PC-9 (cell line): ENCODE measurements at regions not wholly inside any gene's neighbourhood (a gene's known extent, or its start where the extent isn't known, plus 50 kb on each side); places are given as distances from the start of the nearest gene placed in this dataset.

ENCODE experiments used
- BruUV-seq: library from RNA; stranded (reverse); fragments of 400-500 nt; replicated peaks from 2 replicates; lab custom pipeline; 2021; lab: Mats Ljungman, UMichigan
- CTCF ChIA-PET: fragments of 300-600 bp; sonication (Branson Sonifier 250); formaldehyde crosslinking; loops from one replicate; lab custom pipeline; 2022; ENCODE audit warnings: antibody characterized with exemption; lab: Charles Lee
- POLR2A ChIA-PET: fragments of 300-600 bp; sonication (Branson Sonifier 250); formaldehyde crosslinking; loops from one replicate; lab custom pipeline; 2022; ENCODE audit warnings: antibody characterized with exemption; ENCODE audit not compliant: unreplicated experiment; lab: Charles Lee
- DNase-seq, 2 experiments: peaks; one replicate each; pipeline versions ENCODE4 v3.0.0 to v3.0.0-alpha.2; 2015 to 2022; ENCODE audit warnings: mixed read lengths in 1 of 2
- H2AFZ ChIP-seq: fragments of 200-600 bp; sonication (generic); 2 replicates; pipeline ENCODE4 v1.8.1; 2017; ENCODE audit warnings: antibody characterized with exemption
- H3F3A ChIP-seq: fragments of 200-600 bp; sonication (generic); 2 replicates; pipeline ENCODE4 v1.8.1; 2017; ENCODE audit warnings: antibody characterized with exemption, mild to moderate bottlenecking, low read depth; ENCODE audit not compliant: insufficient read depth
- H3K27ac ChIP-seq: fragments of 200-600 bp; sonication (generic); 2 replicates; pipeline ENCODE4 v1.6.1; 2016; ENCODE audit warnings: mixed run types
- H3K27me3 ChIP-seq: fragments of 200-600 bp; sonication (generic); 2 replicates; pipeline ENCODE4 v1.6.1; 2016; ENCODE audit warnings: low read depth, mixed run types; ENCODE audit not compliant: insufficient read depth
- H3K36me3 ChIP-seq: fragments of 200-600 bp; sonication (generic); 2 replicates; pipeline ENCODE4 v1.6.1; 2016; ENCODE audit warnings: low read depth, mixed run types
- H3K4me1 ChIP-seq: fragments of 200-600 bp; sonication (generic); replicated peaks from 2 replicates; pipeline ENCODE4 v1.6.1; 2016; ENCODE audit warnings: mixed run types; ENCODE audit not compliant: insufficient read depth
- H3K4me2 ChIP-seq: fragments of 200-600 bp; sonication (generic); 2 replicates; pipeline ENCODE4 v1.6.1; 2017; ENCODE audit warnings: mixed run types
- H3K4me3 ChIP-seq: fragments of 200-600 bp; sonication (generic); 2 replicates; pipeline ENCODE4 v1.6.1; 2016; ENCODE audit warnings: mixed run types
- H3K79me2 ChIP-seq: fragments of 200-600 bp; sonication (generic); 2 replicates; pipeline ENCODE4 v1.6.1; 2017; ENCODE audit warnings: low read depth, mixed run types
- H3K9me2 ChIP-seq: fragments of 200-600 bp; sonication (generic); 2 replicates; pipeline ENCODE4 v1.8.1; 2017; ENCODE audit warnings: mild to moderate bottlenecking; ENCODE audit not compliant: insufficient read depth
- H3K9me3 ChIP-seq: fragments of 200-600 bp; sonication (generic); 2 replicates; pipeline ENCODE4 v1.8.1; 2016; ENCODE audit warnings: low read depth; ENCODE audit not compliant: insufficient read depth
- H4K20me1 ChIP-seq: fragments of 200-600 bp; sonication (generic); 2 replicates; pipeline ENCODE4 v1.8.1; 2017; ENCODE audit not compliant: insufficient read depth
- EZH2 ChIP-seq: fragments of 200-600 bp; sonication (generic); IDR thresholded peaks from 2 replicates; pipeline ENCODE4 v1.8.0; 2017; ENCODE audit warnings: antibody characterized with exemption, low read depth
- intact Hi-C: fragments of 100-400 bp; cut with micrococcal nuclease; formaldehyde crosslinking; loops from one replicate; pipeline ENCODE4 v1.10.0; 2022; ENCODE audit not compliant: unreplicated experiment
- TF ChIP-seq, protein P1 (sequence below): fragments of 200-600 bp; sonication (generic); conservative IDR thresholded peaks from 2 replicates; pipeline ENCODE4 v1.6.1; 2017; ENCODE audit warnings: mixed run types, antibody characterized with exemption, mild to moderate bottlenecking, moderate library complexity

DNA sequence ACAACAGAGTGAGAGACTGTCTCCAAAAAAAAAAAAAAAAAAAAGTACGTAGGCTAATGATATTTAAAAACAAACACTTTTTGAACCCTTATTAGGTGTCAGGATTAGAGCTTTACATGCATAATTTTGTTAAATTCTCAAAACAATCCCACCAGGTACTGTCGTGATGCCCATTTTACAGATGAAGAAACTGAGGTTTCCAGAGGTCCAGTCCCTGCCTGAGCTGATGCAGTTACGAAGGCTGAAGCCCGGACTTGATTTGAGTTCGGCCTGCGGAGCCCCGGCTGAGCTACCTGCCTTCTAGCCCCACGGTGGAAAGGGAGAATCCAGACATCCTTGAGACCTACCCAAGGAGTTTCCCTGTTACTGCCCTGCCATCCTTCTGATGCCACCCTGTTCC is 137.5 kb upstream of the EEF2KMT start:
- no peak for TF ChIP-seq EZH2
- TF ChIP-seq, protein P1, sequence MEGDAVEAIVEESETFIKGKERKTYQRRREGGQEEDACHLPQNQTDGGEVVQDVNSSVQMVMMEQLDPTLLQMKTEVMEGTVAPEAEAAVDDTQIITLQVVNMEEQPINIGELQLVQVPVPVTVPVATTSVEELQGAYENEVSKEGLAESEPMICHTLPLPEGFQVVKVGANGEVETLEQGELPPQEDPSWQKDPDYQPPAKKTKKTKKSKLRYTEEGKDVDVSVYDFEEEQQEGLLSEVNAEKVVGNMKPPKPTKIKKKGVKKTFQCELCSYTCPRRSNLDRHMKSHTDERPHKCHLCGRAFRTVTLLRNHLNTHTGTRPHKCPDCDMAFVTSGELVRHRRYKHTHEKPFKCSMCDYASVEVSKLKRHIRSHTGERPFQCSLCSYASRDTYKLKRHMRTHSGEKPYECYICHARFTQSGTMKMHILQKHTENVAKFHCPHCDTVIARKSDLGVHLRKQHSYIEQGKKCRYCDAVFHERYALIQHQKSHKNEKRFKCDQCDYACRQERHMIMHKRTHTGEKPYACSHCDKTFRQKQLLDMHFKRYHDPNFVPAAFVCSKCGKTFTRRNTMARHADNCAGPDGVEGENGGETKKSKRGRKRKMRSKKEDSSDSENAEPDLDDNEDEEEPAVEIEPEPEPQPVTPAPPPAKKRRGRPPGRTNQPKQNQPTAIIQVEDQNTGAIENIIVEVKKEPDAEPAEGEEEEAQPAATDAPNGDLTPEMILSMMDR = no peak
- H3F3A ChIP-seq = no peaks in the 10 kb centered on the region
- no peak overlapping the region for H2AFZ ChIP-seq
- ChIA-PET CTCF (no interaction called here), POLR2A (no interaction called here)
- no peak for DNase-seq
- H3K79me2 ChIP-seq = no peaks in the 10 kb centered on the region
- H4K20me1 ChIP-seq = no peaks in the 10 kb centered on the region
- H3K4me2 ChIP-seq = no peak overlapping the region
- H3K27me3 ChIP-seq = peaks cover 61% of the 10 kb centered on the region
- no peaks in the 10 kb centered on the region for H3K4me1 ChIP-seq
- H3K9me3 ChIP-seq = no peaks in the 10 kb centered on the region
- H3K36me3 ChIP-seq = no peaks in the 10 kb centered on the region
- no peak overlapping the region for H3K27ac ChIP-seq
- no TSS peak for BruUV-seq
- intact Hi-C loops = loop anchor here (5.0 kb wide), 1 partner anchor 1407 kb away; no protein-coding TSS in a partner anchor
- H3K9me2 ChIP-seq = no peaks in the 10 kb centered on the region
- H3K4me3 ChIP-seq = no peak overlapping the region

DNA sequence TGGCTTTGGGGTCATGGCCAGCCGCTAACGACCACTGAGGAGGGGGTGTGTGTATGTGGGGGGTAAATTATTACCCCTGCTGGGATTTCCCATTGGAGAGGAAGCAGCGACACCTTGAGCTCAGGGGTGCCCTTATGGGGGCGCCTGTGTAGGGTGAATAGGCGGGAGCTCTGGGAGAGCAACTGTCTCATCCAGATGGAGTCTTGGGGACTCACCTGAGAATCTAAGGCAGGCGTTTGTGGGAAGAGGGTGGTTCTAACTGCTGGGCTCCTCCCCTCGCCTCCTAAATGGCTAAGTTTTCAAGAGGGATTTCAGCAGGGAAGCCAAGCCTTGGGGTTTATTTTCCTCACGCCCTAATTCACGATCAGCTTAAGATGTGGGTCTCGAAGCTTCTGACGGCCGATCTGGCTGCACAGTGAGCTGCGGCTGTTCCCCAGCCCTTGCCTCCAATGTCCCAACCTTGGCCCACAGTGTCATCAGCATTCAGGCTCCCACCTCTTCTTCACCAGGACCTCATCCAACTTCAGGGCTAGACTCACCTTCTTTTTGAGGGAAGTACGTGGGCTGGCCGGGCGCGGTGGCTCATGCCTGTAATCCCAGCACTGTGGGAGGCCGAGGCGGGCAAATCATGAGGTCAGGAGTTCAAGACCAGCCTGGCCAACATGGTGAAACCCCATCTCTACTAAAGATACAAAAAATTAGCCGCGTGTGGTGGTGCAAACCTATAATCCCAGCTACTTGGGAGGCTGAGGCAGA is 136.9 kb upstream of the EEF2KMT start:
- Histone ChIP-seq H3K4me2 (no peak overlapping the region), H3K9me2 (no peaks in the 10 kb centered on the region), H2AFZ (no peak overlapping the region), H3K4me1 (no peaks in the 10 kb centered on the region), H3F3A (no peaks in the 10 kb centered on the region), H4K20me1 (no peaks in the 10 kb centered on the region), H3K4me3 (no peak overlapping the region), H3K79me2 (no peaks in the 10 kb centered on the region), H3K36me3 (no peaks in the 10 kb centered on the region), H3K27me3 (peaks cover 62% of the 10 kb centered on the region), H3K27ac (no peak overlapping the region), H3K9me3 (no peaks in the 10 kb centered on the region)
- no TSS peak for BruUV-seq
- intact Hi-C loops = loop anchor here (5.0 kb wide), 1 partner anchor 1408 kb away; no protein-coding TSS in a partner anchor
- ChIA-PET CTCF (no interaction called here), POLR2A (no interaction called here)
- no peak for DNase-seq
- no peak for TF ChIP-seq EZH2
- TF ChIP-seq, protein P1 = no peak

DNA sequence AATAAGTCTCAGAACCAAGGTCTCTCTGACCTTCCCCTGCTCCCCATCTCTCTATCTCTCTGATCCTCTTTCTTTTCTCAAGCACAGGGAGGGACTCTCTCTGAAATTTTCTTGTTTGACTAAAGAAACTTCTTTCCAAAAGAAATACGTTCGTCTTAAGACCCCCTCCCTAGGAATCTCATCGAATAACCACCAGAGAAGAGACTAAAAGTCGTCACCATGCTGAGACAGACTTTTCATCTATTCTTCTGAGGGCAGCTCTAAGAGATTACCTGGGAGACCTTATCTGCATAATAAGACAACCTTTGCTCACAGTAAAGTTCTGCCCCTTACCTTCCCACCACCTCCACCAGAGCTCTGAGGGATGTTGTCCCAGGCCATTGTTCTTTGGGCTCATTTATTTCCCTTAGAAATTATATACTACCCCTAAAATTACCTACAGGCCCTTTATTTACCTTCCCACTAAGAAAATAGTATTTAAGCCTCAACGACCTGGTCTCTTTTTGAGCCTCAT is 133.7 kb upstream of the EEF2KMT start:
- Histone ChIP-seq H2AFZ (no peak overlapping the region), H3K4me2 (no peak overlapping the region), H3K4me1 (no peaks in the 10 kb centered on the region), H4K20me1 (no peaks in the 10 kb centered on the region), H3K79me2 (no peaks in the 10 kb centered on the region), H3K27me3 (peaks cover 58% of the 10 kb centered on the region), H3K4me3 (no peak overlapping the region), H3K9me2 (no peaks in the 10 kb centered on the region), H3F3A (no peaks in the 10 kb centered on the region), H3K27ac (no peak overlapping the region), H3K9me3 (no peaks in the 10 kb centered on the region), H3K36me3 (no peaks in the 10 kb centered on the region)
- intact Hi-C loops = no loop called here
- POLR2A ChIA-PET = no interaction called here
- CTCF ChIA-PET = no interaction called here
- TF ChIP-seq, protein P1 = no peak
- no peak for TF ChIP-seq EZH2
- BruUV-seq = no TSS peak
- DNase-seq = no peak
